Myocyte (in vitro differentiated cells): ENCODE measurements at regions not wholly inside any gene's neighbourhood (a gene's known extent, or its start where the extent isn't known, plus 50 kb on each side); places are given as distances from the start of the nearest gene placed in this dataset.
A peak's percentile ranks its signal among the peaks of the same experiment; 100 is the strongest.

Source experiments
- DNase-seq: peaks from one replicate; pipeline ENCODE4 v3.0.0-alpha.2; 2012; ENCODE audit warnings: low read depth

DNA sequence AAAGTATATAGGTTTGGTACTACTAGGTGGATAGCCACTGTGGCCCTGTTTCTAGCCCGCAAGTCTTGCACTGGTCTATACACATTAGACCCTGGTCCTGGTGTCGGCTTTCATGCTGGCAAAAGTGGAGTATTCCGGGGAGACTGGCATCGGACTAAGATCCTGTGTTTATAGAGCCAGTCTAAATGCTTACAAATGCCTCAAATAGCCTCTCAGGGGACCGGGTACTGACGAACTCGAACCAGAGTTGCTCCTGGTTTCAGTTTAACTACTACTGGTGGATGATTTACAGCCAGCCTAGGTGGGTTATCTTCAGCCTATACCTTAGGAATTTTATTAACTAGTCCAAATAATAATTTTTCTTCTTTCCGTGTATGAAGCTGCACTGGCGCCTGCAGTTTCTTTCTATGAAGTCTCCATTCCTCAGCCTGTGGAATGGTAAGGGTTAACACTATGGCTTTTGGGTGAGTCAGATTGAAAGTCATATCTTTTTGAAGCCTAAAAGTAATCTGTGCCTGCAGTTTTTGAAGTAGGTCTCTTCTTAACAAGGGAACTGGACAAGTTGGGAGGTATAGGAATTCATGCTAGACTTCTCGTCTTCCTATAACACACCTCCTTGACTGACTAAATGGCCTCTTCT lies 51.3 kb downstream of the OR10H4 start:
- no peak for DNase-seq

- peak; percentile 47 for DNase-seq
Measured at GRCh38 chr19:16001481-16002312, 52.9 kb downstream of the OR10H4 start.

DNA sequence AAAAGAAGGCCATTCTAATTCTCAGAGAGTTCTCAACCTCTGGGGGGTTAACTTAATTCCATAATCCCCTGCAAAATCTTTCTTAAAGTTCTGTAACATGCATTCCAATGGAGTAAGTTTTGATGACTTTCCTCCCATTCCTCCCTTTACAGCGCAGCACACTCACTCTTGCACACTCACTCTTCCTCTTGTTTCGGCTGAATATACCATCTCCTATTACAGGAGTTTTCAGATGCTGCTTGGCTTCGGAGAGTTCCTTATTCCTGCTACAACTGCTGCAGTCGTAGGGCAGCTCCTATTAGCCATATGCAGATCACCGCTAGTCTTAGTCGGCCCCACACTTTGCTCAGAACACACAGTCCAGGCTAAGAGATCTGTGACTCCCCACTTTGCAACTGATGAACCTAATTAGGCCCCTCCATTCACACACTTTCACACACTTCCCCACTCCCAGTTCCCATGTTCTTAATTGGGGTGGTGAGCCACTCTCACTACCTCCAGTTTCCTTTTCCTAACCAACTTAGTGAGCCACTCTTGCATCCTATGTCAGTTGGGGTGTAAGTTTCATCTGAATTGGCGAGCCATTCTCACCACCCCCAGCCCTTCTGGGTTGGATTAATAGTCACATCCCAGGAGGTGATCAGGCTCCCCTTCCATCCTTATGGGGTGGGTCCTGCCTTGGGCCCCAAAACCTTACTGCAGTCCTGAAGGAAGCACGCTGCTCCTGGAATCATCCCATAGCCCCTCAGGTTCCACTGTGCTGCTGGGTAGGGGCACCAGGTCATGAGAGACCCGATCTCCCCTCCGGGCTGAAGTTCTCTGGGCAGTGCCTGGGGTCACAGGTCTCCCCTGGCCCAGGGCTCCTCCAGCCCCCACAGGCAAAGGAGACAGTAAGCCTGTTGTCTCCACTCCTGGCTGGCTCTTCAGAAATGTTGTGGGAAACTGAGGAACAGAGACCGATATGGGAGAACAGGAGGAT lies 53.9 kb downstream of the OR10H4 start:
- DNase-seq = no peak

- DNase-seq = no peak
Measured at GRCh38 chr19:16003391-16003790, 54.6 kb downstream of the OR10H4 start.

GRCh38 chr19:16005925-16006324 lies 57.1 kb downstream of the OR10H4 start:
- DNase-seq = no peak

DNA sequence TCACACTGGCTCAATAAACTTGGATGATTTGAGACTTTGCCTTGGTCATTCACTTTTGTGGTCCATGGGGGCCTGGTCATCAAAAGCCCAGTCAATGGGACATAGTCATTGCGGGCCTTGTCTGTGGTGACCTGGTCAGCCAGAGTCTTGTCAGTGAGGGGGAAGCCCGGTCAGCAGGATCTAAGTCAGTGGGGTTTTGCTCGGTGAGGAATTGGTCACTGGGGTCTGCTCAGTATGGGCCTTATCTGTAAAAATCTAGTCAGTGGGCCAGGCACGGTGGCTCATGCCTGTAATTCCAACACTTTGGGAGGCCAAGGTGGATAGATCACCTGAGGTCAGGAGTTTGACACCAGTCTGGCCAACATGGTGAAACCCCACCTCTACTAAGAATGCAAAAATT lies 63.7 kb upstream of the TPM4 start:
- no peak for DNase-seq

DNA sequence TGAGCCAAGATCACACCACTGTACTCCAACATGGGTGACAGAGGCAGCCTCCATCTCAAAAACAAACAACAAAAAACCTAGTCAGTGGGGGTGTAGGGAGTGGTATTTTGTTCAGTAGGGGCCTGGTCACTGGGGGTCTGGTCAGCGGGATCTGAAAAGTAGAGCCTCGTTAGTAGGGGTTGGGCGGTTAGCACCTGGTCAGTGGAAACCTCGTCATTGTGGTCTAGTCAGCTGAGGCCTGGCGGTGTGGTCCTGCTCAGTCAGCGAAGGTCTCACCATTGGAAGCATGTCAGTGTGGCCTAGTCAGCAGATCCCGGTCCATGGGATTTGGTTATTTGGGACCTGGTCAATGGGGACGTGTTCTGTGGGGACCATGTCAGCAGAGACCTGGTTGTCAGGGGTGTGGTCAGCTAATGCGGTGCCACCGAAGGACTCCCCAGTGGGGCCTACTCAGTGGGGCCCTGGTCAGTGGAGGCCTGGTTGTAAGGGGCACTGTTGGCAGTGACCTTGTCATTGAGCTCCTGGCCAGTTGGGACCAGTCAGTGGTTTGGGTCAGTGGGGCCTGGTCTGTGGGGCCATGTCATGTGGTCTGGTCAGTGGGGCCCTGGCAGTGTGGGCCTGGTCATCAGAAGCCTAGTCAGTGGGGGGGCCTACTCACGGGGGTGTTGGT lies 63.0 kb upstream of the TPM4 start:
- DNase-seq = no peak

- no peak for DNase-seq
Measured at GRCh38 chr19:16013851-16014840, 62.1 kb upstream of the TPM4 start.

DNA sequence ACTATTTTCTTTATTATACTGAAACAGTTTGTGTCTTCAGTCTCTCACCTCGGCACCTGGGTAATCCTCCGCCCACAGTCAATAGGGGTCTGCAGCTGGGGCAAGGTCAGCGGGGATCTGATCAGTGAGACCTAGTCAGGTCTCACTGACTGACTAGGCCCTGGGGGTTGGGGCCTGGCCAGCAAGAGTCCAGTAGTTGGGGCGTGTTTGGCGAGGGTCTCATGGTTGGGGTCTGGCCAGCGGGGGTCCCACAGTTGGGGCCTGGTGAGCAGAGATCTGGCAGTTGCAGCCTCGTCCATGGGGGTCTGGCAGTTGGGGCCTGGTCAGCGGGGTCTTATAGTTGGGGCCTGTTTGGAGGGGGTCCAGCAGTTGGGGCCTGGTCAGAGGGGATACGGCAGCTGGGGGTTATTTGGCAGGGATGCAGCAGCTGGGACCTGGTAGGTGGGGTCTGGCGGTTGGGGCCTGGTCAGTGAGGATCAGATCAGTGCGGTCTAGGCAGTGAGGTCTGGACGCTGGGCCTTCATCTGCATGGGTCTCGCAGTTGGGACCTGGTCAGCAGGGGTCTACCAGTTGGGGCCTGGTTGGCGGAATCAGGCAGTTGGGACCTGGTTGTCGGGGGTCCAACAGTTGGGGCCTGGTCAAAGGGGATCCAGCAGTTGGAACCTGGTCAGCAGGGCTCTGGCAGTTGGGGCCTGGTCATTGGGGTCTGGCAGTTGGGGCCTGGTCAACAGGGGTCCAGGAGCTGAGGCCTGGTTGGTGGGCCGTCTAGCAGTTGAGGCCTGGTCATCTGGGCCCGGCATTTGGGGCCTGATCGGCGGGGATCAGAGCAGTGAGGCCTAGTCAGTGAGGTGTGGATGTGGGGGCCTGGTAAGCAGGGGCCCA lies 61.1 kb upstream of the TPM4 start:
- no peak for DNase-seq

GRCh38 chr19:16015805-16016173 lies 60.5 kb upstream of the TPM4 start:
- DNase-seq = no peak

- no peak for DNase-seq
Measured at GRCh38 chr19:16016226-16017137, 59.8 kb upstream of the TPM4 start.

GRCh38 chr19:16017138-16017490 lies 59.2 kb upstream of the TPM4 start:
- DNase-seq = no peak

- no peak for DNase-seq
Measured at GRCh38 chr19:16018106-16018755, 58.1 kb upstream of the TPM4 start.

GRCh38 chr19:16018801-16019551 lies 57.3 kb upstream of the TPM4 start:
- DNase-seq = no peak

DNA sequence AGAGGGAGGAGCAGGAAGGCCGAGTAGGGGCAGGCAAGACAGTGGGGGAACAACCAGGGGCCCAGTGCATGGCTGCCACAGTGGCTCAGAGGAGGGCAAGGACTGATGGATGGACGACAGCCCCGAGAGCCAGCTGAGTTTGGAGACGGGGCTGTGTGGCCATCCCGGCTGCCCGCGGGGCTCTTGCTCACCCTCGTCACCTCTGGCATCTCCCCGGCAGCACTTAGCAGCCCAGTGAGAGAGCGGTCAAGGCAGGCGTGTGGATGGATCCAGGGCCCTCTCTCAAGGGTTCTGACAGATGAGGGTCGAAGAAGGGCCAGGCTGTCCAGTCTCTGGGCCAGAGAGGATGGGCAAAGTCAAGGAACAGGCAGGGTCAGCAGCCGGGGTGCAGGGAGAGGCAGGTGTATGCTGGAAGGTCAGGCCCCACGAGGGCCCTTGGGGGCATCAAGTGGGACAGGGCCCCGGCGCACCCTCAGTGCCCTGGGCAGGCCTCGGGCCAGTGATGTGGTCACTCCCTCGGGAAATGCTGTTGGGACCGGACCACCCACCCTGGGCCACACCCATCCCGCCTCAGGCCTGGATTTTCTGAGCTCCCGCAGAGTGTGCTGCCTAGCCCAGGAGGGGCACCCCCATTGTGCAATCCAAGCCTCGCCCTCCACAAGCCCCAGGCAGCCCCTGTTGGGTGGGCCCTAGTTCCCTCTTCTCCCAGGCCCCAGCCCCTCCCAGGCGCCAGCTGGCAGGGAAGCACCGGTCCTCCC lies 56.4 kb upstream of the TPM4 start:
- DNase-seq = no peak

- no peak for DNase-seq
Measured at GRCh38 chr19:16021796-16022195, 54.5 kb upstream of the TPM4 start.
